GM23248 (cell line): ENCODE measurements at regions not wholly inside any gene's neighbourhood (a gene's known extent, or its start where the extent isn't known, plus 50 kb on each side); places are given as distances from the start of the nearest gene placed in this dataset.

Source experiments
- EZH2 ChIP-seq: fragments of 200-600 bp; sonication (generic); IDR thresholded peaks from 2 replicates; pipeline ENCODE4 v1.6.1; 2018; ENCODE audit warnings: antibody characterized with exemption, mild to moderate bottlenecking; ENCODE audit not compliant: insufficient read depth, poor library complexity, severe bottlenecking
- EZH2phosphoT487 ChIP-seq: fragments of 200-600 bp; sonication (generic); IDR thresholded peaks from 2 replicates; pipeline ENCODE4 v1.6.1; 2018; ENCODE audit warnings: antibody characterized with exemption, moderate library complexity, mild to moderate bottlenecking, low read depth; ENCODE audit not compliant: insufficient read depth

DNA sequence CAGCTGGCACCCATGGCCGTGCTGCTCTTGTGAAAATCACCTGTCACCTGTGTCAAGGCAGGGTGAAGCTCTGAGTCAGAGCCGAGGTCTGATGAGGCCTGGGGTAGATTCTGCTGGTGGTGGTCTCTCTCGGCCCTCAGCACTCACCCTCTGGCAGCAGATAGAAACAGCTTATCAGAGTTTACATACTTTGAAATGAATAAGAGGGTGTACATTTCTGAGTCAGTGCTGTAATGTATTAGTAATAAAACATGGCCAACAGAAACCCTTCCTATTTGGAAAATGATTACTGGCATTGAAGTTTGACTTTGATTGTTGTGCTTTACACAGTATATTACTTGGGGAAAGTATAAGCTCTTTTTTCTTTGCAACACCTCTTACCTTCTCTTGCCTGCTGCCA lies 228.8 kb downstream of the SNX10 start:
- no peak for TF ChIP-seq EZH2phosphoT487
- no peak for TF ChIP-seq EZH2
